ENCODE measurements at regions not wholly inside any gene's neighbourhood (a gene's known extent, or its start where the extent isn't known, plus 50 kb on each side); places are given as distances from the start of the nearest gene placed in this dataset.

DNA sequence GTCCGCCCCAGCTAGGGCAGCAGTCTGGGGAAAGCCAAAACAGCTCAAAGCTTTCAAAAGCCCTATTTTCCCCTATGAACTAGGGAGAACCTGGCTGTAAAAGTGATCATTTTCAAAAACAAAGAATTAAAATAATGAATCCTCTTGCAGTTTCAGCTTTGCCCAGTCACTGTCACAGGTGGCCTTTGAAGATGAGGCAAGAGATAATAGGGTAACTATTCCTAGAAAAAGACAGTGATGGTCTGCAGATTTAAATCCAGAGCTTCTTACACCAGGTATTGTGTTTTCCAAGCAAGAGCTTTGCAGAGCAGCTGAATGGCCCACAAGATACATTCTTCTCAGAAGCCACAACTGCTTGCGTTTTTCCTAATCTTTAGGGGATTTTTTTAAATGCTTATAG lies 80.2 kb upstream of the NUDT4 start:
- no peak for DNase-seq (ENCODE audit: low read depth, low spot score)

DNA sequence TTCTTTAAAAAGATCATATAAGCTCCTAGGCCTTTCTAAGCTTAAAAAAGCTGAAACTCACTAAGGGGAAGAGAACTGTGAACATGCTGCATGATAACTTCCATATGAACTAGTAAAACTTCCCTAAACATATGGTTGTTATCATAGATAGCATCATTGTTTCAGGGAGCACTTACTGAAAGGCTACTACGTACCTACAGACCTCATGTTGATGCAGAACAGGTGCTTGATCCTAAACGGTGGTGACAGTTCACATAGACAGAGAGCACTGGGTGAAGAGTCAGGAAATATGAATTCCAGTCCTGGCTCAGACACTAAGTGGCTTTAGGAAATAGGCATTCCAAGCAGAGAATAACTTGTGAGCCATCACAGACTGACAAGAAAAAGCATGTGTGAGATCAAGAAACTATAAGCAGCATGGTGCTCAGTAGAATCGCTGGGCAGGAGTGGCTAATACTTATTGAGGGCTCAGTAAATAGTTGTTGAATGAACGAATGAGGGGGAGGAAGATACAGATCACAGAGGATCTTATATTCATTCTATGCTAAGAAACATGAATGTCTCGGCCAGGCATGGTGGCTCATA lies 78.4 kb upstream of the NUDT4 start:
- no peak for DNase-seq (ENCODE audit: low read depth, low spot score)

DNA sequence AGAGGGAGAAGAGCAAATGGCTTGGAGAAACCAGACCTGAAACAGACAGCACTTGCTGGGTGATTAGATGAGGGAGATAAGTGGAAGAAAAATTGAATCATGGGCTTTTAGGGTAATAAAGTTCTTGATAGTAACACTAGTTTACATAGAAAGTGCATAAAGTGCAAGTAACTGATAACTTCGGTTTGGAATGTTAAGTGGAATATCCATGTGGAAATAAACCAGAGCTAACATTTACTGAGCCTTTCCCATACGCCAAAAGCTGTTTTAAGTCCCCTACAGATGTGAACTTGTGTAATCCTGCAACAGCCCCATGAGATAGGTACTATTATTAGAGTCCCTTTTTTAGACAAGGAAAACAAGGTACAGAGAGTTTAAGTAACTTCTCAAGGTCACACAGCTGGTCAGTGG lies 77.1 kb upstream of the NUDT4 start:
- no peak for DNase-seq (ENCODE audit: low read depth, low spot score)

DNA sequence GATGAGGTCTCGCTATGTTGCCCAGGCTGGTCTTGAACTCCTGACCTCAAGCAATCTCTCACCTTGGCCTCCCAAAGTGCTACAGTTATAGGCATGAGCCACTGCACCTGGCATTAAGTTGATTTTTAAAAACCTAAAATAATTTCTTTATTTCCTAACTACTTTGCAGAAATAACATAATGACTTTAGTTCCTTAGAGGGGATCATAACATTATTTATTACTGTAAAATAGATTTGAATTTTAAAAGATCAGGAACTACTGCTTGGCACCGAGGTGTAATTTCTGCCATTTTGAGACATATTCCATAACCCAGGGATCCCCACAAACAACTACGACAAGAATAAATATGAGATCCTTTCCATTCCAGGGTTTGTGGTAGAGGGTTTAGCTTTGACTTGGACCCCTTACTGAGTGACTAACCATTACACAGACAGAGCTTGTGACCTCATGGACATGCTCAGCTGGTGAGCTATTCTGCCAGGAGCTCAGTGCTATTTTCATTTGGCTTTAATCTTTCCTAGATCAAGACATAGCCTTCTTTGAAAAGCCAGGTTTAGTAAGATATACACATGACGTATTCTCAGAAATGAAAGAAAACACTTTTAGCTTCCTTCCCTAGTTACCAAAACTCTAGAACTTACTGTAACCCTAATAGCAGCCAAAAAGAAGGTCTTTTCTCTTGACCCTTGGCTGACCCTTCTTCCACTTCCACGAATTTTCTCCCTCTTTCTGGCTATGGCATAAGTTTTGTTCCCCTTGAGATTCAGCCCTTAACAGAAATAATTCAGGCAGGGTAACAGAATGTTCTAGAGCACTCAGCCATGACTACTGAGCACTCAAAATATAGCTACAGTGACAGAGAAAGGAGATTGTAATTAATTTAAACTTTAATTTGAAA lies 75.1 kb upstream of the NUDT4 start:
- DNase-seq (ENCODE audit: low read depth, low spot score): no peak

DNA sequence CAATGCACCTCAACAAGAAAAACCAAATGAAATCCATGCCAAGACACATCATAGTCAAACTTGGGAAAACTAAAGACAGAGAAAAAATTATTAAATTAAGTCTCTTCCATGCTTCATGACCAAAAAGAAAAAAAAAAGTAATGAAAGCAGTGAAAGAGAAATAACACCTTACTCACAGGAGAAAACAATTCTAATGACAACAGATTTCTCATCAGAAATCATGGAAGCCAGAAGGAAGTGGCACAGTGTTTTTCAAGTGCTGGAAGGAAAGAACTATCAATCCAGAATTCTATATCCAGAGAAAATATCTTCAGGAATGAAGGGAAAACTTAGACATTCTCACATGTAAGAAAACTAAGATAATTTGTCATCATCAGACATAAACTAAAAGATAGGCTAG lies 71.1 kb upstream of the NUDT4 start:
- no peak for DNase-seq (ENCODE audit: low read depth, low spot score)

DNA sequence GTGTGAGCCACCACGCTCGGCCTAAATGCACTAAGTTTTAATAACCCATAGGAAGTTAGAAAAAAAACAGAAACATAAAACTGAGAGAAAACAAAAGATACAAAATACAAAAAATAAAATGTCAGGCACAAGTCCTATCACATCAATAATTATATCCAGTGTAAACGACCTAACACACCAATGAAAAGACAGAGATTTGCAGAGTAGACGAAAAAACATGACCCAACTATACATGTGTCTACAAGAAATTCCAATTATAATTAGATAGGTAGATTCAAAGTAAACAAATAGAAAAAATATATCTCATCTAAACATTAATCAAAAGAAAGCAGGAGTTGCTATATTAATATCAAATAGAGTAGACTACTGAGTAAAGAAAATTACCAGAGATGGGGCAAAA lies 69.4 kb upstream of the NUDT4 start:
- DNase-seq (ENCODE audit: low read depth, low spot score): no peak

DNA sequence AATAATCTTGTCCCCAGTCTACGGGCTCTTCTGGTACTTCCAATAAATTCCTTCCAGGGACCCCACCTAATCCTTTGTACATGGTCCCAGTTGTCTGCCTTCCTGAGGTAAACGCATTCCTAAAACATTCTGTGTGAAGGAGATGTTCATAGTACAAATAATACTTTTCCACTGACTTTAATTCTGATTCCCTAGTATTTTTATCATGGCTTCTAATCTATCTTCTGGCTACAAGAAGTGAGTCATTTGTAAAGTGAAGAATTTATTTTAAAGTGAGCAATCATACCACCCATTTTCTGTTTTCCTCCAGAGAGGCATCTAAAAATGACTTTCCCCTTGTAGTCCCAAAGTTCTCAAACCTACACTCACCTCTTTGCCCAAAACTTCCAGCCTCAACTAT lies 65.9 kb upstream of the NUDT4 start:
- DNase-seq (ENCODE audit: low read depth, low spot score): no peak

DNA sequence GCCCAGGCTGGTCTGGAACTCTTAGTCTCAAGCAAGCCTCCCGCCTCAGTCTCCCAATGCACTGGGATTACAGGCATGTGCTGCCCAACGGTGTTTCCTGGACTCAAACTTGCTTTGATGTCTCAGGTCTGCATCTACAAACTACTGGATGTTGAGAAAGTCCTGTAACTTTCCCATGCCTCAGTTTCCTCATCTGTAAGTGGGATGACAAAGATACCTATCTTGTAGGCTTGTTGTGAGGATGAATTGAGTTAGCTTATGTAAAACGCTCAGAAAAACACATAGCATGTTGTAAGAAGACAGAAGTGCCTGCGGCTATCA lies 63.6 kb upstream of the NUDT4 start:
- no peak for DNase-seq (ENCODE audit: low read depth, low spot score)

DNA sequence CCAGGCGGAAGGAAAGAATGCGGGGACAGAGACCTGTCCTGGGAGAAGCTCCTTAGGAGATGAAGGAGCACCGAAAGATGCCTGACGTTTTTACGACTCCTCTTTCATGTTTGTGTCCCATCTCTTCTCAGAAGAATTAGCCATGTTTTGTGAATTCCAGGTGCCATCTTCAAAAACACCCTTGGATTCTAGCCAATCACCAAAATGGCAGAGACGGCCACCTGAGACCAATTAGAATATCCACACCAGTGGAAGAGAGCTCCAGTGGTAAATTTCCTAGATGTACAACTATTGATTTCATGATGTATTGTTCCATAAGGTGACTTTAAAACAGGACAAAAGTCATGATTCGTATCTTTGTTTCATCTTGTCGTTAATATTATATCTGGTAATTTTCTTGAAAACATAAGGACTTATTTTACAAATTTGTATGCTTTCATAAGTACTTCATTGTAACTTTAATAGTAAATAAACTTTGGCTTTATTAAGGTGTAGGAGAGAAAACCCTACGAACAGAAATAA lies 62.3 kb upstream of the NUDT4 start:
- DNase-seq (ENCODE audit: low read depth, low spot score): no peak

DNA sequence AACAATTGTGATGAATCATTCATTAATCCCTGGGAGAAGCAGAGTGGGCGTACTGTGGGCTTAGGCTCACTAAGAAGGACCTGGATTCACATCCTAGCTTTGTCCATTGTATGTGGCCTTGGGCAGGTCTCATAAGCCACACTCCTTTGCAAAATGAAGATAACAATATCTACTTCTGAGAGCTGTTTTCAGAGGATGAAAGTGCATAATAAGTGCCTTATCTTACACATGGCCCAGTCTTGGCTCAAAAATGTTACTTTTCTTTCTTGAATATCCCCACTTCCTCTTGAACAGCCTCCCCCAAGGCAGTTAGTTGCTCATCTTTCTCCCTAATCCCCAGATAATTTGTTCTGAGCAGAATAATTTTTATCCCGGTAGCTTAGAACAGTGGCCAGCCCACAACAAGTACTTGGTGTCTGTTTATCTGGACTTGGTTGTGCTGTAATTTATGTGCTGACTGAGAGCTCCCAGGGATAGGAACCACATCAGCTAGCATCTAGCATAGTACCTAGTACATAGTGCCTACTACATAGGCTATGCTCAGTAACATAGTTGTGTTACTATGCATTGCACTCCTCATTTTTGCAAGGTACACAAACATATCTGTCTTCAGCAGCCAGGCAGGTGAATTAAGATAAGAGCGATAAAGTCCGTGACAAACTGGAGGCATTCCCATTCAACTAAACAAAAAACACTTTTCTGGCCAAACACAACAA lies 61.7 kb upstream of the NUDT4 start:
- DNase-seq (ENCODE audit: low read depth, low spot score): no peak

DNA sequence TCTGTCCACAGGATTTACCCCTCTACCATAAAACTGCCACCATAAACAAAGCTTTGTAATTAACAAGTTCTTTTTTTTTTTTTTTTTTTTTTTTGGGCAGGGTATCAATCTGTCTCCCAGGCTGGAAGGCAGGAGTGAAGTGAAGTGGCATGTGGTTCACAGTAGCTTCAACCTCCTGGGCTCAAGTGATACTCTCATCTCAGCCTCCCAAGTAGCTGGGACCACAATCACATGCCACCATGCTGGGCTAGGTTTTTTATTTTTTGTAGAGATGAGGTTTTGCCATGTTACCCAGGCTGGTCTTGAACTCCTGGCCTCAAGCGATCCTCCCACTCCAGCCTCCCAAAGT lies 61.1 kb upstream of the NUDT4 start:
- no peak for DNase-seq (ENCODE audit: low read depth, low spot score)

DNA sequence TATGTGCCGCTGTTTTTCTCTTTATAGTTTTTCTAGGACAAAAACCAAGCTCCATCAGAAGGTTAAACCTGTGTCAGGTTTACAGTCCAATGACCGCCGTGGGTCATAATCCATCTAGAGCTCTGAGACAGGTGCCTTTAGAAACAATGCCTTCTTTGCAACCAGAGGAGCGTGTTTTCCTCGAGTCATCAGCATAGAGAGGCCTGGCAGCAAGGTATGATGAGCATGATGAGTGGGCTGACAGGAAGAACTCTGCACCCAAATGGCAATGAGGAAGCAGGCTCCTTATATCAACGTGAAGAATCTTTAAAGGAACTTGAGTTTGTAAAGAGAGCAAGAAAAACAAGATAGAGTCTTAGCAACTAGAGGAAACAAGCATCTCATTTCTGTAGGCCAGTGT lies 60.5 kb upstream of the NUDT4 start:
- DNase-seq (ENCODE audit: low read depth, low spot score): peak; percentile 25

DNA sequence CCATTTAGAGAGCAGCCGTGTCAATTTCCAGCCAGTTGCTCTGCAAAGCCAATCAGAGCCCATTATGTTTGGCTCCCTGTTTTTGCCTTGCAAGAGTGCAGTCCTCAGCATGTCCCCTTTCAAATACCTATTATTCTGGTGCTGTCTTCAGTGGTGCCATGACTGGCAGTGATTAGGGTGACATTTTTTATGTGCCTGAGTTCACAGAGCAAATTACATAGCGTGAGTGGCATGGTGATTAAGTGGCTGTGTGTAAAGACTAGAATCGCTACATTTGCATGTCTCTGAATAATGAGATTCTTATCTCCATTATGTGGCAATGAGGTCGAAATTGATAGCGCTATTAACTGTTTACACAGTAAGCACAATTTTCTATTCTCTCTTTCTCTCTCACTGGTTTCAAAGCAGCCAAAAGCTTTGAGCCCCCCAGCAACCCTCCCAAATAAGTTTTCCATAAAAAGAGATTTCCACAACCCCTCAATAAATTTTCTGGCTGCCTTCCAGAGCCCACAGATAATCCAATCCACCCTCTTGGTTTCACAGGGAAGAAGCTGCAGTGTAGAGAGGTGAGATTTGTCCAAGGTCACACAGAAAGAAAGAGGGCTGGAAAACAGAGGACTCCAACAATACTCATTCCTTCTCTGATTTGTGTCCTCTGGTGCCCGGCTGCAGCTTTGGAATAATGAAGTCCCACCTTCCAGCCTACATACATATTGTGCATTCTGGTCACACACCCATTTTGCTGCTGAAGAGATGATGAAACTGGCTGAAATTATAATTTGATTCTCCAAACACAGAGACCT lies 58.8 kb upstream of the NUDT4 start:
- no peak for DNase-seq (ENCODE audit: low read depth, low spot score)

DNA sequence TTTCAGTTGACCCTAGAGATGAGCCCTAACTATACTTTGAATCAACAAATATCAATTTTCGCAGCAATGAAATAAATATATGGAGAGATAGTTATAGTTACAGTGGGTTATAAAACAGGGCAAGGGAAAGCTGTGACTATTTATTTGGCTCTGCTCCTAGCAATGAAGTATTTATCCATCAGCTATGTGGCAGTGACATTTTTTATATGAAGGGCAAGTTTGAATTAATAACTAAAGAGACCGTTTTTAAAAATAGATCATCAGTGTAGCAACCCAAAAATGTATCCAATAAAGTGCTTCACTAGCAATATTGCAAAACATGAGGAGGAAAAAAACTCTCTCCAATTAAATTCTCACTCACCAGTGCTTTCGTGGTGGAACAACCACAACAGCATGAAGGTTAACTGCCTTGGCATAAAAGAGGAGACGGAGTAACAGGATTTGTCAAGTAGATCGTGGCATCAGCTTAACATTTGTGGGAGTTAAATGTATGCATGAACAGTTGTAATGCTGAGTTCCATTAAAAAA lies 58.1 kb upstream of the NUDT4 start:
- DNase-seq (ENCODE audit: low read depth, low spot score): no peak

DNA sequence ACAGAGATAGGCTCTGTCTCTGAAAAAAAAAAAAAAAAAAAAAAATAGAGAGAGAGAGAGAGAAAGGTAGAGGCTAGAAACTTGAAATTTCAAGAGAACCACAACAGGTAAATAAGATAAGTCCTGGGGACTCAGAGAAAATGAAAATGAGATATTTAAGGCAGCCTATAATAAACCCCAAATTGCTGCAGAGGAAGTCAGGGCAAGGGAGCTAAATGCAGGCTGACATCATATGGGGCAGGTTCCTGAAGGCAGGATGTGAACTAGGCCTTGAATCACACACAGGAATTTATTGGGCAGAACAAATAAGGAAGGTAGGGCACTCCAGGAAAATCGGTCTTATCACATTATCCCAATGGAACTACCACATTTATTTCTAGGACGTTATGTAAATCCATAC lies 54.9 kb upstream of the NUDT4 start:
- DNase-seq (ENCODE audit: low read depth, low spot score): no peak

DNA sequence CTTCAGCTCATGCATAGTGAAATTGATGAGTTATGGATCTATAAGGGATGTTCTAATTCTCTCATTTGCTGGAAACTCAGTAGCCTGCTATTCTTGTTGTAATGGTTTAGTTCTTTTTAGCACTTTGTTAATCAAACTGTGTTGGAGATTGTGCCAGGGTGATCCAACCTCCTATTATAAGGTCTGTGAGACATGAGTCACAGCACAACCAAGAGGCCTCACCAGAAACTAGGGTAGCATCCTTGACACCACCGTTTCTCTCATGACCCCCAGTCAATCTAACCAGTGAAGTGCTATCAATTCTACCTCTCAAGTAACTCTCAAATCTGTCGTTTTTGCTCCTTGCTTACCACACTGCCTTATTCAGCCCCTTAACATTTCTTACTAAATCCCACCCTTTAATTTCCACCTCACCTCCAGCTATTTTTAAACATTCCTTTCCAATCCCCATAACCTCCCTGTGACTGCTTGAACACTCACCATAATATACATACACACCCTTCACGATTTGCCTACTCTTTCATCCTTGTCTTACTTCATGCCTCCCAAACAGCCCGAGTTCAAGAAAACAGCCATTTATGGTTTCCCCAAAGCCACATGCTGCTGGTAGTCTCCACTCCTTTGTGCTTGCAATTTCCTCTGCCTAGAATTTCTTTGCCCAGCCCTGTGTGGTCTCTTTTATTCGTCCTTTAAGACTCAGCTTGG lies 53.9 kb upstream of the NUDT4 start:
- DNase-seq (ENCODE audit: low read depth, low spot score): no peak

DNA sequence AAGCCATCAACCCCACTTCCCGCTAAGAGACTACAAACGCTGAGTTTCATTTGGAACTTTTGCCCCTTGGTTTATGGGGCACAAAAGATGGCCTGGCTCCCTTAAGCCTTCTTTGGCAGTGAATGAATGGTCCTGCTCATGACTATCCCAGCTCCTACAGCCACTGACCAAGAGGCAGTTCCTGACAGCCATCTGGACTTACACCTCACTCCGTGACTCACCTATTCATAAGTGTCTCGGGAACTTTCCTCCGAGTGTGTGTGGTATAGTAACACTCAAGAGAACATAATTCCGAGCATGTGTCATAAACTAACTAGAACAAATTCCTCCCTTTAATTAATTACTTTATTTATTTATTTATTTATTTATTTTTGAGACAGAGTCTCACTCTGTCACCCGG lies 51.9 kb upstream of the NUDT4 start:
- no peak for DNase-seq (ENCODE audit: low read depth, low spot score)

Measured in ELF-1 (cell line).